T-helper 2 cell treated with Interferon-gamma antibody and Interleukin-4, amounts not matched to agents 5 μg/mL and 100 μg/mL, for 36 hours (primary cell): ENCODE measurements at regions not wholly inside any gene's neighbourhood (a gene's known extent, or its start where the extent isn't known, plus 50 kb on each side); places are given as distances from the start of the nearest gene placed in this dataset.

Experiments
- DNase-seq: peaks from one replicate; pipeline ENCODE4 v3.0.0; 2021; ENCODE audit warnings: low spot score
- H3K27ac Mint-ChIP-seq: one replicate; pipeline ENCODE4 v1.8.0; 2021; ENCODE audit warnings: mild to moderate bottlenecking, mixed read lengths
- H3K27me3 Mint-ChIP-seq: one replicate; pipeline ENCODE4 v1.8.0; 2021; ENCODE audit warnings: low read depth, mixed read lengths
- H3K36me3 Mint-ChIP-seq: one replicate; pipeline ENCODE4 v1.8.0; 2021; ENCODE audit warnings: low read depth, mixed read lengths
- H3K4me1 Mint-ChIP-seq: one replicate; pipeline ENCODE4 v1.8.0; 2021; ENCODE audit warnings: low read depth, mixed read lengths
- H3K4me3 Mint-ChIP-seq: one replicate; pipeline ENCODE4 v1.8.0; 2022; ENCODE audit warnings: mild to moderate bottlenecking, moderate library complexity, mixed read lengths
- H3K9me3 Mint-ChIP-seq: one replicate; pipeline ENCODE4 v1.8.0; 2021; ENCODE audit warnings: mixed read lengths

- no peak overlapping the region for H3K4me3 Mint-ChIP-seq
- no peaks in the 10 kb centered on the region for H3K4me1 Mint-ChIP-seq
- H3K9me3 Mint-ChIP-seq: no peaks in the 10 kb centered on the region
- no peaks in the 10 kb centered on the region for H3K27me3 Mint-ChIP-seq
- no peaks in the 10 kb centered on the region for H3K36me3 Mint-ChIP-seq
- DNase-seq: no peak
- no peak overlapping the region for H3K27ac Mint-ChIP-seq
These were observed 139.5 kb downstream of the ZPLD1 start for GRCh38 chr3:102574355-102574754.

- Mint-ChIP-seq H3K27me3 (no peaks in the 10 kb centered on the region), H3K4me3 (no peak overlapping the region), H3K4me1 (no peaks in the 10 kb centered on the region), H3K27ac (no peak overlapping the region), H3K9me3 (no peaks in the 10 kb centered on the region), H3K36me3 (no peaks in the 10 kb centered on the region)
- DNase-seq: no peak
These were observed 141.8 kb downstream of the ZPLD1 start for GRCh38 chr3:102576651-102577050.

GRCh38 chr3:102577082-102577789 is 142.4 kb downstream of the ZPLD1 start:
- H3K4me3 Mint-ChIP-seq: no peak overlapping the region
- DNase-seq: no peak
- no peaks in the 10 kb centered on the region for H3K36me3 Mint-ChIP-seq

GRCh38 chr3:102580760-102581159 is 145.9 kb downstream of the ZPLD1 start:
- no peaks in the 10 kb centered on the region for H3K9me3 Mint-ChIP-seq
- H3K27me3 Mint-ChIP-seq: no peaks in the 10 kb centered on the region
- no peaks in the 10 kb centered on the region for H3K36me3 Mint-ChIP-seq
- H3K4me1 Mint-ChIP-seq: no peaks in the 10 kb centered on the region
- H3K27ac Mint-ChIP-seq: no peak overlapping the region
- H3K4me3 Mint-ChIP-seq: no peak overlapping the region
- DNase-seq: no peak

More at GRCh38 chr3:102577082-102577789, 142.4 kb downstream of the ZPLD1 start:
- H3K4me1 Mint-ChIP-seq: no peaks in the 10 kb centered on the region
- H3K27ac Mint-ChIP-seq: no peak overlapping the region
- no peaks in the 10 kb centered on the region for H3K27me3 Mint-ChIP-seq
- no peaks in the 10 kb centered on the region for H3K9me3 Mint-ChIP-seq

- H3K36me3 Mint-ChIP-seq: no peaks in the 10 kb centered on the region
- no peak overlapping the region for H3K4me3 Mint-ChIP-seq
- H3K27me3 Mint-ChIP-seq: peaks cover 2% of the 10 kb centered on the region
- H3K9me3 Mint-ChIP-seq: no peaks in the 10 kb centered on the region
- DNase-seq: no peak
- no peak overlapping the region for H3K27ac Mint-ChIP-seq
- no peaks in the 10 kb centered on the region for H3K4me1 Mint-ChIP-seq
These were observed 151.7 kb downstream of the ZPLD1 start for GRCh38 chr3:102586485-102586884.

GRCh38 chr3:102593812-102594602 is 159.2 kb downstream of the ZPLD1 start:
- no peaks in the 10 kb centered on the region for H3K4me1 Mint-ChIP-seq
- no peak for DNase-seq
- no peaks in the 10 kb centered on the region for H3K9me3 Mint-ChIP-seq
- H3K36me3 Mint-ChIP-seq: no peaks in the 10 kb centered on the region
- no peak overlapping the region for H3K4me3 Mint-ChIP-seq
- no peaks in the 10 kb centered on the region for H3K27me3 Mint-ChIP-seq
- no peak overlapping the region for H3K27ac Mint-ChIP-seq

GRCh38 chr3:102595057-102595456 is 160.2 kb downstream of the ZPLD1 start:
- no peak overlapping the region for H3K4me3 Mint-ChIP-seq
- no peaks in the 10 kb centered on the region for H3K36me3 Mint-ChIP-seq
- no peak for DNase-seq

GRCh38 chr3:102599819-102600576 is 165.2 kb downstream of the ZPLD1 start:
- Mint-ChIP-seq H3K4me3 (no peak overlapping the region), H3K27me3 (no peaks in the 10 kb centered on the region), H3K27ac (no peak overlapping the region)

More at GRCh38 chr3:102595057-102595456, 160.2 kb downstream of the ZPLD1 start:
- Mint-ChIP-seq H3K27me3 (no peaks in the 10 kb centered on the region), H3K9me3 (no peaks in the 10 kb centered on the region), H3K27ac (no peak overlapping the region), H3K4me1 (no peaks in the 10 kb centered on the region)

GRCh38 chr3:102605153-102605552 is 170.3 kb downstream of the ZPLD1 start:
- no peaks in the 10 kb centered on the region for H3K27me3 Mint-ChIP-seq
- no peak overlapping the region for H3K4me3 Mint-ChIP-seq
- no peaks in the 10 kb centered on the region for H3K36me3 Mint-ChIP-seq
- H3K27ac Mint-ChIP-seq: no peak overlapping the region
- DNase-seq: no peak
- no peaks in the 10 kb centered on the region for H3K4me1 Mint-ChIP-seq
- no peaks in the 10 kb centered on the region for H3K9me3 Mint-ChIP-seq

More at GRCh38 chr3:102599819-102600576, 165.2 kb downstream of the ZPLD1 start:
- no peaks in the 10 kb centered on the region for H3K36me3 Mint-ChIP-seq
- DNase-seq: no peak
- H3K4me1 Mint-ChIP-seq: no peaks in the 10 kb centered on the region
- no peaks in the 10 kb centered on the region for H3K9me3 Mint-ChIP-seq

GRCh38 chr3:102608875-102609274 is 174.1 kb downstream of the ZPLD1 start:
- no peaks in the 10 kb centered on the region for H3K4me1 Mint-ChIP-seq
- no peak overlapping the region for H3K27ac Mint-ChIP-seq
- H3K36me3 Mint-ChIP-seq: no peaks in the 10 kb centered on the region
- no peak overlapping the region for H3K4me3 Mint-ChIP-seq
- H3K9me3 Mint-ChIP-seq: no peaks in the 10 kb centered on the region
- DNase-seq: no peak
- no peaks in the 10 kb centered on the region for H3K27me3 Mint-ChIP-seq

GRCh38 chr3:102614021-102614569 is 179.3 kb downstream of the ZPLD1 start:
- Mint-ChIP-seq H3K9me3 (no peaks in the 10 kb centered on the region), H3K4me1 (no peaks in the 10 kb centered on the region), H3K27me3 (no peaks in the 10 kb centered on the region), H3K27ac (no peak overlapping the region), H3K4me3 (no peak overlapping the region), H3K36me3 (no peaks in the 10 kb centered on the region)
- DNase-seq: no peak

GRCh38 chr3:102614585-102614984 is 179.8 kb downstream of the ZPLD1 start:
- no peak overlapping the region for H3K27ac Mint-ChIP-seq
- no peak overlapping the region for H3K4me3 Mint-ChIP-seq
- H3K27me3 Mint-ChIP-seq: no peaks in the 10 kb centered on the region
- H3K9me3 Mint-ChIP-seq: no peaks in the 10 kb centered on the region
- no peak for DNase-seq
- H3K36me3 Mint-ChIP-seq: no peaks in the 10 kb centered on the region
- no peaks in the 10 kb centered on the region for H3K4me1 Mint-ChIP-seq

GRCh38 chr3:102617381-102617780 is 182.6 kb downstream of the ZPLD1 start:
- DNase-seq: no peak

GRCh38 chr3:102619361-102619760 is 184.5 kb downstream of the ZPLD1 start:
- Mint-ChIP-seq H3K4me3 (no peak overlapping the region), H3K27ac (no peak overlapping the region), H3K9me3 (no peaks in the 10 kb centered on the region)

More at GRCh38 chr3:102617381-102617780, 182.6 kb downstream of the ZPLD1 start:
- Mint-ChIP-seq H3K27ac (no peak overlapping the region), H3K4me3 (no peak overlapping the region), H3K9me3 (no peaks in the 10 kb centered on the region), H3K4me1 (no peaks in the 10 kb centered on the region), H3K27me3 (no peaks in the 10 kb centered on the region), H3K36me3 (no peaks in the 10 kb centered on the region)

More at GRCh38 chr3:102619361-102619760, 184.5 kb downstream of the ZPLD1 start:
- no peak for DNase-seq
- Mint-ChIP-seq H3K27me3 (no peaks in the 10 kb centered on the region), H3K36me3 (no peaks in the 10 kb centered on the region), H3K4me1 (no peaks in the 10 kb centered on the region)
